ENCODE measurements at regions not wholly inside any gene's neighbourhood (a gene's known extent, or its start where the extent isn't known, plus 50 kb on each side); places are given as distances from the start of the nearest gene placed in this dataset.

DNA sequence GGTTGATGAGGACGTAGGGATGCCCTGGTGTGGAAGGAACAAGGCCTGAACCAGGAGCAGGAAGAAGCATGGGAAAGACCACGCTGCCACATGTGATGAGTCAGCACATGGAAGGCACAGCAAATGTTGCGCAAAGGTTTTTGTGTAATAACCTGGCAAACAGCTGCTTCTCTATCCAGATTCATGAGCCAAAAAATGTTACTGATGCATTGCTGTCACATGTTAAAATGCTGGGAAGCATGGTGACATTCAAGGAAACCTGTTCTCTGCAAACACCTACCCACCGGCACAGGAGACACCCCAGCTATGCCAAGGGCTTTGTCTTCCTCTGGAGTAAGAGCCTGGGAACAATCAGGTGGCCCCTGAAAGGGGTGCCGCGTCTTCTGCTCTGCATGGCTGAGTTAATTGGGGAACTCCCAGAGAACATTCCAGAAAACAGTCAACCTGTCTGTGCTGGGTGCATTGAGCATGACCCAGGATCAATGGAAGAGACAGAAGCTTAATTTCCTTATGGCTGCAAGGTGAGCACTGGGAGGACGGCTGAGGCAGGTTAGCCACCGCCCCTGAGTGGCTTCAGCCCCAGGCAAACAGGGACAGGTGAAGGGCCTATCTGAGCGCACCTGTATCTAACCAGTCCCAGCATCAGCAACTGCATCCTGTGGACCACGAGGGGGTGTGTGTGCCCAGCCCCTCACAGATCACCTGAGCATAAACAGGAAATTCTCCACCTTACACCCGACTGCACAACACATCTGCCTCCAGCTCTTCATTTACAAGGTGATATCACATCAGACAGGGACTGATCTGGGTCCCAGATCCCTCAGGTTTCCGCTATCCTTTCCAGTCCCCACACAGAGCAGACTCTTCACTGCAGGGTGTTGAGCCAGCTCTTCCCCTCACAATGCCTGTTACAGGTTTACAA is 108.4 kb downstream of the GGTLC2 start:
- ATAC-seq: peak; percentile 68
- TF ChIP-seq EP300 (IDR thresholded peaks at IDR 0.05) (no peak), POLR2AphosphoS5 (IDR thresholded peaks at IDR 0.05) (no peak), POLR2A (IDR thresholded peaks at IDR 0.05) (no peak)
- TF ChIP-seq, protein P1, sequence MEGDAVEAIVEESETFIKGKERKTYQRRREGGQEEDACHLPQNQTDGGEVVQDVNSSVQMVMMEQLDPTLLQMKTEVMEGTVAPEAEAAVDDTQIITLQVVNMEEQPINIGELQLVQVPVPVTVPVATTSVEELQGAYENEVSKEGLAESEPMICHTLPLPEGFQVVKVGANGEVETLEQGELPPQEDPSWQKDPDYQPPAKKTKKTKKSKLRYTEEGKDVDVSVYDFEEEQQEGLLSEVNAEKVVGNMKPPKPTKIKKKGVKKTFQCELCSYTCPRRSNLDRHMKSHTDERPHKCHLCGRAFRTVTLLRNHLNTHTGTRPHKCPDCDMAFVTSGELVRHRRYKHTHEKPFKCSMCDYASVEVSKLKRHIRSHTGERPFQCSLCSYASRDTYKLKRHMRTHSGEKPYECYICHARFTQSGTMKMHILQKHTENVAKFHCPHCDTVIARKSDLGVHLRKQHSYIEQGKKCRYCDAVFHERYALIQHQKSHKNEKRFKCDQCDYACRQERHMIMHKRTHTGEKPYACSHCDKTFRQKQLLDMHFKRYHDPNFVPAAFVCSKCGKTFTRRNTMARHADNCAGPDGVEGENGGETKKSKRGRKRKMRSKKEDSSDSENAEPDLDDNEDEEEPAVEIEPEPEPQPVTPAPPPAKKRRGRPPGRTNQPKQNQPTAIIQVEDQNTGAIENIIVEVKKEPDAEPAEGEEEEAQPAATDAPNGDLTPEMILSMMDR (IDR thresholded peaks at IDR 0.05): no peak
- WGBS, 2 donors (ENCODE audit: low coverage in 1 of 2): 57 to 66% methylated on average over 5 of the region's 12 CpGs

DNA sequence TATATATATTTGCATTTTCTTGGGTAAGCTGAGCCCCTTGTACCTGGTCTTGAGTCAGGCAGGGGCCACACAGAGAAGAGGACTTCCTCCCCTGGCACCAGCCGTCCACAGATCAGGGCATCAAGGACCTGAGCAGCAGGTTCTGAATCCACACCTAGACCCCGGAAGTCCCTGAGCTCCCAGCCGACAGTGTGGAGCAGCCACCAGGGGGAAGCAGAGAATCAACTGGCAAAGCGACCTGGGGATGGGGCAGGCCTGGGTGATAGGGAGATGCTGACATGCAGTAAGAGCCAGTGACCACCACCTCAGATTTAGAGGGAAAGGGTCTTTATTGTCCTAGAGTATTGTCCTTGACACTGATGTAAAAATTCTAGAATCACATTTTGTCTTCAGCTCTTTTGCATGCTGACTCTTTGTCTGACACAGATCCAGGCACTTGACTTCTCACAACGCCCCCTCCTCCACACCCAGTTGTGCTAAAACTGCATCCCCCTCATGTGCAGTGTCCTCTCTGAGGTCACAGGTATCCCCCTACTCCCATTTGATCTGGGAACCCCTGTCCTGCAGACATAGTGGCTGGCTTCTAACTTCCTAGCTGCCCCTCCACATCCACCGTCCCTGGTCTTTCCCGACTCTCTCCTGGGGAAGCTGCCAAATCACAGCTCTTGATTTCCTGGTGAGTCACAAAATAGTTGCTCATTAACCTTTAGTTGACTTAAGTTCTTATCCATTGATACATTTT is 109.3 kb downstream of the GGTLC2 start:
- Histone ChIP-seq H3K9me3 (no peaks in the 10 kb centered on the region), H3K4me3 (no peak overlapping the region), H3K27ac (no peak overlapping the region), H3K36me3 (no peaks in the 10 kb centered on the region), H3K27me3 (peaks cover 7% of the 10 kb centered on the region), H3K4me1 (no peaks in the 10 kb centered on the region)
- WGBS, 2 donors (ENCODE audit: low coverage in 1 of 2): 20 to 28% methylated on average over 2 to 3 of the region's 7 CpGs
- TF ChIP-seq POLR2AphosphoS5 (IDR thresholded peaks at IDR 0.05) (no peak), EP300 (IDR thresholded peaks at IDR 0.05) (no peak)
- TF ChIP-seq, protein P1 (IDR thresholded peaks at IDR 0.05): peak in 3 of 4 experiments; percentile 21 to 49 (median 41)
- no peak for ATAC-seq

More for the DNA sequence above, 108.4 kb downstream of the GGTLC2 start:
- Histone ChIP-seq H3K4me3 (no peak overlapping the region), H3K27ac (no peak overlapping the region), H3K4me1 (no peaks in the 10 kb centered on the region), H3K27me3 (peaks cover 7% of the 10 kb centered on the region), H3K36me3 (no peaks in the 10 kb centered on the region), H3K9me3 (no peaks in the 10 kb centered on the region)

DNA sequence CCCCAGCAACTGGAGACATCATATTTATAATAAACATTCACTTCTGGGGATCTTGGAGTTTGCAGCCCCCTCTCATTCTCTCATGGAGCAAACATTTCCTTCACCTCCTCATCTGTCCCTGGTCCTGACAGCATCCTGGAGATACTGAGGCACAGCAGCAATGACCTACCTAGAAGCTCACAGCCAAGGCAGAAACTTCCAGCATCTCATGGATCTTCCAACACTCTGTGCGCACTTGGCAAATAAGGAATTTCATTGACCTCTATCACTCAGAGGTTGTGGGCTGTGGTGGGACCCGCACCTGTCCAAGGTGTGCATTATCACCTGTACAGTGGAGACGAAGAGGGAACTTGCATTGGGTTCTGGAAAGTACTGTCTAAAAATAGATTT is 109.8 kb downstream of the GGTLC2 start:
- no peak overlapping the region for H3K27ac ChIP-seq
- no peaks in the 10 kb centered on the region for H3K4me1 ChIP-seq
- 70 to 79% methylated on average over 2 to 3 of the region's 3 CpGs for WGBS, 2 donors (ENCODE audit: low coverage in 1 of 2)
- no peak for ATAC-seq
- no peaks in the 10 kb centered on the region for H3K36me3 ChIP-seq
- no peak overlapping the region for H3K4me3 ChIP-seq
- no peaks in the 10 kb centered on the region for H3K9me3 ChIP-seq
- peaks cover 7% of the 10 kb centered on the region for H3K27me3 ChIP-seq
- TF ChIP-seq POLR2AphosphoS5 (IDR thresholded peaks at IDR 0.05) (no peak), EP300 (IDR thresholded peaks at IDR 0.05) (no peak), POLR2A (IDR thresholded peaks at IDR 0.05) (no peak)
- TF ChIP-seq, protein P1 (IDR thresholded peaks at IDR 0.05): no peak

DNA sequence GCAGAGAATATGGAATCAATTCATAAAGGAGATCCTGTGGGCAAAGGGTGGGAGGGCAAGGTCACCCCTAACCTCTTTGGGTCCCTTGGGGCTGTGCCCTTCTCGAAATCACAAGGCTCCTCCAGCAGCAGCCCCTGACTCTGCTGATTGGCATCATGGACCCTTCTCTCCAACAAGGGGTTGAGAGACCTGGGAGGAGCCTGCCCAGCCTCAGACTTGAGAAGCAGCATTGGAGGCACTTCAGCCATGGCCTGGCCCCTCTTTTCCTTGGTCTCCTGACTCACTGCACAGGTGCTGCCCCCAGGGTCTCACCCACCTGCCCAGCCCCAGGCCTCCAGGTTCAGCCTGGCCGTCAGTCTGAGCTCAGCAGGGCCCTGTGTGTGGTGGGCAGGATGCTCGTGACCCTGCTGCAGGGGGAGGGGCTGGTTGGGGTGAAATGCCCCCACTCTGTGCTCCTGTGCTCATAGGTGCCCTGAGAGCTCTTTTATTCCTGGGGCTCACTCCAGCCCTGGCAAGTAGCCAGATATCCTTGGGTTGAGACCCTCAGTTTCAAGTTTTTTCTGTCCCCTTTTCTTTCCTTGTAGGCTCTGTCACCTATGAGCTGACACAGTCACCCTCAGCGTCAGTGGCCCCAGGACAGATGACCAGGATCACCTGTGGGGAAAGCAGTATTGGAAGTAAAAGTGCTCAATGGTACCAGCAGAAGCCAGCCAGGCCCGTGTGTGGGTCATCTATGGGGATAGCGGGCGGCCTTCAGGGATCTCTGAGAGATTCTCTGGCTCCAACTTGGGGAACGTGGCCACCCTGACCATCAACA is 110.8 kb downstream of the GGTLC2 start:
- no peak for ATAC-seq
- Histone ChIP-seq H3K4me3 (no peak overlapping the region), H3K36me3 (no peaks in the 10 kb centered on the region), H3K27ac (no peak overlapping the region), H3K27me3 (peaks cover 7% of the 10 kb centered on the region), H3K4me1 (no peaks in the 10 kb centered on the region), H3K9me3 (no peaks in the 10 kb centered on the region)
- TF ChIP-seq, protein P1 (IDR thresholded peaks at IDR 0.05): no peak
- no peak for TF ChIP-seq POLR2AphosphoS5 (IDR thresholded peaks at IDR 0.05)
- no peak for TF ChIP-seq POLR2A (IDR thresholded peaks at IDR 0.05)
- TF ChIP-seq EP300 (IDR thresholded peaks at IDR 0.05): no peak
- WGBS, 2 donors (ENCODE audit: low coverage in 1 of 2): 40% methylated on average over 1 of the region's 8 CpGs; no CpG with 5 or more reads in 1 of the 2 donors

Measured in gastroesophageal sphincter (tissue), 4 donors.